SK-N-SH treated with all-trans-retinoic acid at 6 μM for 48 hours (cell line): ENCODE measurements at regions not wholly inside any gene's neighbourhood (a gene's known extent, or its start where the extent isn't known, plus 50 kb on each side); places are given as distances from the start of the nearest gene placed in this dataset.

Experiments used
- ATAC-seq: fragments of 200-7000 bp; cut with Tn5 transposase; 3 replicates; pipeline ENCODE4 v1.9.1; 2020; ENCODE audit warnings: mild to moderate bottlenecking, moderate library complexity
- ARNTL ChIP-seq: fragments of 450-650 bp; formaldehyde crosslinking; IDR thresholded peaks from 2 replicates; pipeline ENCODE4 v1.5.0; 2020; ENCODE audit warnings: low read depth, mild to moderate bottlenecking, moderate library complexity, borderline replicate concordance
- BACH2 ChIP-seq: fragments of 250-450 bp; sonication (Bioruptor Pico); IDR thresholded peaks from 2 replicates; pipeline ENCODE4 v1.9.0; 2021; ENCODE audit warnings: mild to moderate bottlenecking, borderline replicate concordance
- CREB5 ChIP-seq: fragments of 250-450 bp; sonication (Bioruptor Pico); IDR thresholded peaks from 2 replicates; pipeline ENCODE4 v1.5.1; 2020; ENCODE audit warnings: low read depth, mild to moderate bottlenecking, moderate library complexity
- CSRNP3 ChIP-seq: fragments of 250-450 bp; sonication (Bioruptor Pico); IDR thresholded peaks from 2 replicates; pipeline ENCODE4 v1.5.1; 2021; ENCODE audit warnings: mild to moderate bottlenecking, moderate library complexity
- ESRRG ChIP-seq: fragments of 250-450 bp; sonication (Bioruptor Pico); IDR thresholded peaks from 2 replicates; pipeline ENCODE4 v1.6.1; 2021; ENCODE audit warnings: mild to moderate bottlenecking
- ISL1 ChIP-seq: fragments of 250-450 bp; sonication (Bioruptor Pico); IDR thresholded peaks from 2 replicates; pipeline ENCODE4 v2.1.2; 2022; ENCODE audit warnings: mild to moderate bottlenecking, moderate library complexity
- OSR1 ChIP-seq: fragments of 250-450 bp; sonication (Bioruptor Pico); IDR thresholded peaks from 2 replicates; pipeline ENCODE4 v1.8.0; 2022; ENCODE audit warnings: moderate library complexity, mild to moderate bottlenecking, inconsistent platforms
- POU6F1 ChIP-seq: fragments of 250-450 bp; sonication (Bioruptor Pico); IDR thresholded peaks from 2 replicates; pipeline ENCODE4 v1.8.0; 2021; ENCODE audit warnings: low read depth, mild to moderate bottlenecking, moderate library complexity, borderline replicate concordance
- PPARA ChIP-seq: fragments of 250-450 bp; sonication (Bioruptor Pico); IDR thresholded peaks from 2 replicates; pipeline ENCODE4 v1.5.0; 2020; ENCODE audit warnings: mild to moderate bottlenecking, borderline replicate concordance
- RARB ChIP-seq: fragments of 250-450 bp; sonication (Bioruptor Pico); IDR thresholded peaks from 2 replicates; pipeline ENCODE4 v1.8.0; 2021; ENCODE audit warnings: mild to moderate bottlenecking, moderate library complexity
- SNAI2 ChIP-seq: fragments of 250-450 bp; sonication (Bioruptor Pico); IDR thresholded peaks from 2 replicates; pipeline ENCODE4 v1.5.0; 2020; ENCODE audit warnings: mild to moderate bottlenecking, moderate library complexity
- TCF4 ChIP-seq: fragments of 250-450 bp; sonication (Bioruptor Pico); IDR thresholded peaks from 2 replicates; pipeline ENCODE4 v1.8.0; 2021; ENCODE audit warnings: mild to moderate bottlenecking, moderate library complexity, borderline replicate concordance
- TOX ChIP-seq: fragments of 250-450 bp; sonication (Bioruptor Pico); IDR thresholded peaks from 2 replicates; pipeline ENCODE4 v1.8.0; 2021; ENCODE audit warnings: mild to moderate bottlenecking, moderate library complexity, borderline replicate concordance
- TSHZ2 ChIP-seq: fragments of 250-450 bp; sonication (Bioruptor Pico); IDR thresholded peaks from 2 replicates; pipeline ENCODE4 v1.5.0; 2020; ENCODE audit warnings: mild to moderate bottlenecking, moderate library complexity
- ZC3H10 ChIP-seq: fragments of 250-450 bp; sonication (Bioruptor Pico); IDR thresholded peaks from 2 replicates; pipeline ENCODE4 v1.5.1; 2021; ENCODE audit warnings: mild to moderate bottlenecking, moderate library complexity
- ZFP3 ChIP-seq: fragments of 250-450 bp; sonication (Bioruptor Pico); IDR thresholded peaks from 2 replicates; pipeline ENCODE4 v1.5.0; 2020; ENCODE audit warnings: mild to moderate bottlenecking, moderate library complexity
- ZFP30 ChIP-seq: fragments of 450-650 bp; formaldehyde crosslinking; IDR thresholded peaks from 2 replicates; pipeline ENCODE4 v1.5.0; 2022; ENCODE audit warnings: mild to moderate bottlenecking, moderate library complexity
- ZNF565 ChIP-seq: fragments of 450-650 bp; formaldehyde crosslinking; conservative IDR thresholded peaks from 2 replicates; pipeline ENCODE4 v1.5.0; 2020; ENCODE audit warnings: low read depth, mild to moderate bottlenecking, moderate library complexity
- ZNF8 ChIP-seq: fragments of 450-650 bp; formaldehyde crosslinking; IDR thresholded peaks from 2 replicates; pipeline ENCODE4 v1.5.0; 2020; ENCODE audit warnings: mild to moderate bottlenecking, moderate library complexity

- TF ChIP-seq BACH2 (CRISPR knock-in tag), result no peak
- peak; percentile 34; the same call in 1 of the 2 replicates for TF ChIP-seq TSHZ2 (CRISPR knock-in tag)
- TF ChIP-seq TCF4, result peak; percentile 92
- TF ChIP-seq ISL1 (CRISPR knock-in tag), result no peak
- TF ChIP-seq ZNF8 (CRISPR knock-in tag), result peak; percentile 18; the same call in 1 of the 2 replicates
- peak; percentile 62; the same call in 1 of the 3 replicates for ATAC-seq
Measured at GRCh38 chr3:81301230-81301629, 460.2 kb downstream of the GBE1 start.

- ATAC-seq, result no peak
- TF ChIP-seq TOX (CRISPR knock-in tag) (no peak), ISL1 (CRISPR knock-in tag) (no peak), TCF4 (no peak), RARB (CRISPR knock-in tag) (no peak), BACH2 (CRISPR knock-in tag) (no peak), ZFP3 (CRISPR knock-in tag) (no peak), ZNF8 (CRISPR knock-in tag) (no peak), ZNF565 (CRISPR knock-in tag) (no peak), ESRRG (no peak), PPARA (CRISPR knock-in tag) (no peak), OSR1 (no peak), POU6F1 (no peak), ZC3H10 (CRISPR knock-in tag) (no peak), ARNTL (CRISPR knock-in tag) (no peak), ZFP30 (CRISPR knock-in tag) (no peak)
- TF ChIP-seq, all 23 proteins: peak for 0
Measured at GRCh38 chr3:81300324-81300927, 461.0 kb downstream of the GBE1 start.

GRCh38 chr3:81299481-81299880, 462.0 kb downstream of the GBE1 start:
- TF ChIP-seq CSRNP3 (CRISPR knock-in tag) (no peak), SNAI2 (CRISPR knock-in tag) (no peak), RARB (CRISPR knock-in tag) (no peak), CREB5 (CRISPR knock-in tag) (no peak), BACH2 (CRISPR knock-in tag) (no peak), OSR1 (no peak), ZFP30 (CRISPR knock-in tag) (no peak), ZFP3 (CRISPR knock-in tag) (no peak), ZC3H10 (CRISPR knock-in tag) (no peak), POU6F1 (no peak)
- ATAC-seq, result no peak
